C4-2B (cell line): ENCODE measurements at regions not wholly inside any gene's neighbourhood (a gene's known extent, or its start where the extent isn't known, plus 50 kb on each side); places are given as distances from the start of the nearest gene placed in this dataset.

Experiments used
- ZFX ChIP-seq: fragments of 450-650 bp; IDR thresholded peaks from 2 replicates; pipeline ENCODE4 v1.6.1; 2017
- TF ChIP-seq, protein P1 (sequence below): fragments of 450-650 bp; conservative IDR thresholded peaks from 2 replicates; pipeline ENCODE4 v1.5.1; 2017; ENCODE audit warnings: mild to moderate bottlenecking

DNA sequence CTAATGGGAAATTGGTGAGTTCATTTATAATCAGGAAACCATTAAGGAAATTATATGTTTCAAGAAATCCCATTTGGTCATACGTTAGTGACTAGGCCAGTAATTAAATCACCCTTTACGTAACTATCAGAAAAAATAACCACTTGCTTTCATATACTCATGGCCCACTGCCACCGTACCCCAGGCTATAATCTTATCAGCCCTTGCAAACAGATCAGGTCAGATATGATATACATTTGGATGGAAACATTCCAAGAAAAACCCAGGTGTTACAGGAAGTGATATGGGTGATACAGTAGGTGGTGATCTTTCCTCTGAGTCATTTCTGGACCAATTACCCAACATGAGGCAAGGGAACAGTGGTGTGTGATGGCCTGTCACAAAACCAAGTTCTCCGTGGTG, 481.0 kb upstream of the SEMA3A start:
- TF ChIP-seq, protein P1, sequence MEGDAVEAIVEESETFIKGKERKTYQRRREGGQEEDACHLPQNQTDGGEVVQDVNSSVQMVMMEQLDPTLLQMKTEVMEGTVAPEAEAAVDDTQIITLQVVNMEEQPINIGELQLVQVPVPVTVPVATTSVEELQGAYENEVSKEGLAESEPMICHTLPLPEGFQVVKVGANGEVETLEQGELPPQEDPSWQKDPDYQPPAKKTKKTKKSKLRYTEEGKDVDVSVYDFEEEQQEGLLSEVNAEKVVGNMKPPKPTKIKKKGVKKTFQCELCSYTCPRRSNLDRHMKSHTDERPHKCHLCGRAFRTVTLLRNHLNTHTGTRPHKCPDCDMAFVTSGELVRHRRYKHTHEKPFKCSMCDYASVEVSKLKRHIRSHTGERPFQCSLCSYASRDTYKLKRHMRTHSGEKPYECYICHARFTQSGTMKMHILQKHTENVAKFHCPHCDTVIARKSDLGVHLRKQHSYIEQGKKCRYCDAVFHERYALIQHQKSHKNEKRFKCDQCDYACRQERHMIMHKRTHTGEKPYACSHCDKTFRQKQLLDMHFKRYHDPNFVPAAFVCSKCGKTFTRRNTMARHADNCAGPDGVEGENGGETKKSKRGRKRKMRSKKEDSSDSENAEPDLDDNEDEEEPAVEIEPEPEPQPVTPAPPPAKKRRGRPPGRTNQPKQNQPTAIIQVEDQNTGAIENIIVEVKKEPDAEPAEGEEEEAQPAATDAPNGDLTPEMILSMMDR: no peak
- no peak for TF ChIP-seq ZFX
